ENCODE measurements at regions not wholly inside any gene's neighbourhood (a gene's known extent, or its start where the extent isn't known, plus 50 kb on each side); places are given as distances from the start of the nearest gene placed in this dataset.

DNA sequence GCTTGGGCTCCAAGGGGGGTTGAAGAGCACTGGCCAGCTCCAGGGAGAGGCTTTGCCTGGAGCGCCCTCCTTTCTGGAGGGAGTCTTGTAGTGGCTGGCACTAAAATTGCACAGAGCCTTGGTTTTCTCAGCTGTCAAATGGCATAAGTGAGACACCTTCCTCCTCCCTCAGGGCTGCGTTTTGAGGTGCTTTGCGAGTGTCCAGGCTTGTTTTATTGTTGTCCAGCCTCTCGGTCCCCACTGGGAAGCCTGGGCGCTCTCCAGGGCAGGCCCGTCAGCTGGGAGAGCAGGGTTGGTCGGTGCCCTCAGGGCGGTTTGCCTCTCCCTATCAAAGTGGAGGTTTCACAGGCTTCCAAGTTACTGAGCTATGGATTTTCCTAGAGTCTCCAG is 149.3 kb upstream of the B3GAT1 start:
- H3K9me3 ChIP-seq (ENCODE audit: control insufficient read depth, insufficient read depth, low read depth, low read length), result no peaks in the 10 kb centered on the region
- CTCF ChIA-PET, result no interaction called here
- no peak overlapping the region for H3K4me3 ChIP-seq (ENCODE audit: low read depth, low read length)
- POLR2A ChIA-PET, result no interaction called here
- TF ChIP-seq ZNF510 (tag by site-specific recombination; IDR thresholded peaks at IDR 0.05; ENCODE audit: insufficient replicate concordance) (no peak), ZNF621 (tag by site-specific recombination; IDR thresholded peaks at IDR 0.05) (no peak), ZNF416 (tag by site-specific recombination; IDR thresholded peaks at IDR 0.05) (no peak), RBAK (tag by site-specific recombination; IDR thresholded peaks at IDR 0.05) (no peak), ZNF302 (tag by site-specific recombination; IDR thresholded peaks at IDR 0.05; ENCODE audit: low read depth) (no peak), ZNF837 (tag by site-specific recombination; IDR thresholded peaks at IDR 0.05) (no peak), ZNF704 (tag by site-specific recombination; IDR thresholded peaks at IDR 0.05) (no peak), TCF7L2 (IDR thresholded peaks at IDR 0.05; ENCODE audit: borderline replicate concordance, low read depth, low read length) (no peak), TSHZ1 (tag by site-specific recombination; IDR thresholded peaks at IDR 0.05; ENCODE audit: borderline replicate concordance) (no peak), ZFP37 (tag by site-specific recombination; IDR thresholded peaks at IDR 0.05) (no peak), ZNF580 (tag by site-specific recombination; IDR thresholded peaks at IDR 0.05) (no peak), ZNF701 (tag by site-specific recombination; IDR thresholded peaks at IDR 0.05) (no peak), ZNF624 (tag by site-specific recombination; IDR thresholded peaks at IDR 0.05) (no peak), MEIS1 (CRISPR knock-in tag; IDR thresholded peaks at IDR 0.05; ENCODE audit: borderline replicate concordance) (no peak), ZNF221 (tag by site-specific recombination; IDR thresholded peaks at IDR 0.05; ENCODE audit: borderline replicate concordance) (no peak), SP2 (tag by site-specific recombination; IDR thresholded peaks at IDR 0.05) (no peak)
- TF ChIP-seq, protein P1, sequence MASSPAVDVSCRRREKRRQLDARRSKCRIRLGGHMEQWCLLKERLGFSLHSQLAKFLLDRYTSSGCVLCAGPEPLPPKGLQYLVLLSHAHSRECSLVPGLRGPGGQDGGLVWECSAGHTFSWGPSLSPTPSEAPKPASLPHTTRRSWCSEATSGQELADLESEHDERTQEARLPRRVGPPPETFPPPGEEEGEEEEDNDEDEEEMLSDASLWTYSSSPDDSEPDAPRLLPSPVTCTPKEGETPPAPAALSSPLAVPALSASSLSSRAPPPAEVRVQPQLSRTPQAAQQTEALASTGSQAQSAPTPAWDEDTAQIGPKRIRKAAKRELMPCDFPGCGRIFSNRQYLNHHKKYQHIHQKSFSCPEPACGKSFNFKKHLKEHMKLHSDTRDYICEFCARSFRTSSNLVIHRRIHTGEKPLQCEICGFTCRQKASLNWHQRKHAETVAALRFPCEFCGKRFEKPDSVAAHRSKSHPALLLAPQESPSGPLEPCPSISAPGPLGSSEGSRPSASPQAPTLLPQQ (tag by site-specific recombination; IDR thresholded peaks at IDR 0.05), result no peak
- TF ChIP-seq, protein P2, sequence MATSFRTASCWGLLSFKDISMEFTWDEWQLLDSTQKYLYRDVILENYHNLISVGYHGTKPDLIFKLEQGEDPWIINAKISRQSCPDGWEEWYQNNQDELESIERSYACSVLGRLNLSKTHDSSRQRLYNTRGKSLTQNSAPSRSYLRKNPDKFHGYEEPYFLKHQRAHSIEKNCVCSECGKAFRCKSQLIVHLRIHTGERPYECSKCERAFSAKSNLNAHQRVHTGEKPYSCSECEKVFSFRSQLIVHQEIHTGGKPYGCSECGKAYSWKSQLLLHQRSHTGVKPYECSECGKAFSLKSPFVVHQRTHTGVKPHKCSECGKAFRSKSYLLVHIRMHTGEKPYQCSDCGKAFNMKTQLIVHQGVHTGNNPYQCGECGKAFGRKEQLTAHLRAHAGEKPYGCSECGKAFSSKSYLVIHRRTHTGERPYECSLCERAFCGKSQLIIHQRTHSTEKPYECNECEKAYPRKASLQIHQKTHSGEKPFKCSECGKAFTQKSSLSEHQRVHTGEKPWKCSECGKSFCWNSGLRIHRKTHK (tag by site-specific recombination; IDR thresholded peaks at IDR 0.05), result no peak
- no peaks in the 10 kb centered on the region for H3K36me3 ChIP-seq (ENCODE audit: control insufficient read depth in 2 of 2, insufficient read depth in 1 of 2, low read length in 2 of 2)
- H3K4me1 ChIP-seq (ENCODE audit: control insufficient read depth, insufficient read depth, low read length), result no peaks in the 10 kb centered on the region
- H3K27ac ChIP-seq (ENCODE audit: extremely low read depth, low read depth, low read length), result no peak overlapping the region

Data from HEK293 (cell line).